Adrenal gland (tissue), 9 donors: ENCODE measurements at regions not wholly inside any gene's neighbourhood (a gene's known extent, or its start where the extent isn't known, plus 50 kb on each side); places are given as distances from the start of the nearest gene placed in this dataset.

Experiments
- DNase-seq, 7 donors: peaks; one replicate each; pipeline ENCODE4 v3.0.0-alpha.2; 2019 to 2020
- H3K27ac ChIP-seq, 5 donors: fragments of 200-600 bp; sonication (generic) in 4 of 5; 1 replicate in 3 of 5; 2 replicates in 2 of 5; pipeline versions ENCODE4 v1.5.1 to v1.8.0; 2016 to 2020; ENCODE audit warnings: mild to moderate bottlenecking in 1 of 5
- H3K27me3 ChIP-seq: fragments of 200-600 bp; 2 replicates; pipeline ENCODE4 v1.8.0; 2021
- H3K36me3 ChIP-seq, 2 donors: fragments of 200-600 bp; replicated peaks in 1 of 2; 1 replicate in 1 of 2; 2 replicates in 1 of 2; pipeline versions ENCODE4 v1.5.1 to v1.8.0; 2018 to 2022
- H3K4me1 ChIP-seq, 2 donors: fragments of 200-600 bp; replicated peaks in 1 of 2; 1 replicate in 1 of 2; 2 replicates in 1 of 2; pipeline versions ENCODE4 v1.5.1 to v1.8.0; 2018 to 2021
- H3K4me3 ChIP-seq, 4 donors: fragments of 200-600 bp; sonication (generic) in 3 of 4; one replicate each; pipeline ENCODE4 v1.5.1; 2016 to 2018
- H3K9me3 ChIP-seq, 3 donors: fragments of 200-600 bp; sonication (generic) in 1 of 3; replicated peaks in 1 of 3; 1 replicate in 2 of 3; 2 replicates in 1 of 3; pipeline versions ENCODE4 v1.5.1 to v1.8.0; 2016 to 2021
- POLR2A ChIP-seq, 2 donors: fragments of 450-650 bp; IDR thresholded peaks; one replicate each; pipeline ENCODE4 v1.6.1; 2017; ENCODE audit warnings: antibody characterized with exemption in 2 of 2, mild to moderate bottlenecking in 2 of 2, moderate library complexity in 1 of 2
- WGBS, 4 donors: extraction: QIAGEN DNeasy Blood & Tissue Kit in 2 of 4; methylation state at CpG; one replicate each; pipeline versions ENCODE4 v1.1.5 to v1.1.7; 2013 to 2017; 5-methylcytosine and 5-hydroxymethylcytosine counted together
- intact Hi-C, 2 donors: fragments of 100-400 bp; cut with DNase I; formaldehyde crosslinking; loops; one replicate each; pipeline versions ENCODE4 v1.14.1 to v1.15.0; 2022 to 2023
- TF ChIP-seq, protein P1 (sequence below), 6 experiments: fragments of 450-650 bp in 4 of 6; fragments of 200-600 bp in 2 of 6; sonication (generic) in 1 of 6; IDR thresholded peaks; 1 replicate in 5 of 6; 2 replicates in 1 of 6; pipeline versions ENCODE4 v1.5.1 to v1.8.0; 2016 to 2021; ENCODE audit warnings: antibody characterized with exemption in 6 of 6, mild to moderate bottlenecking in 2 of 6, moderate library complexity in 1 of 6
- donor health status: healthy with polysubstance abuse.
- donor health status: Bipolar disorder and iron deficiency.
- donor health status: DM: yes; HTN: yes; CAD: no.
- donor health status: DM: no; HTN: no; CAD: no.
- donor health status: DM: no; HTN: no; CAD: no.

DNA sequence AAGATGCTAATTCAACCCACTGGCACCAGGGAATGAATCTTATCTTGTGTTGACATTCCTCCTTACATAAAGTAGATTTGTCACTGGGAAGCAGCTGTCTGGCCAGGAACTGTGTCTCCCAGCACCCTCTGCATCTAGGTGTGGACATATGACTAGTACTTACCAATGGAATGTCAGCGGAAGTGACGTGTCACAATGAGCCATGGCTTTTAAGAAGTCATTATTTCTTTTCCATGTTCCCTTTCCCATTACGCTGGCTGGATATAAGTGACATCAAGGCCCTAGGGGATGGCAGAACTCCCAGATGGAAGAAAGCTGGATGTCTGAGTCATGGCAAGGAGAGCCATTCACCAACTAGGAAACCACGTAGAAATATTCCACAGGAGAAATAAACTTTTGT, 84.7 kb upstream of the MAST4 start:
- Histone ChIP-seq H3K4me1 (no peaks in the 10 kb centered on the region), H3K27ac (no peak overlapping the region), H3K27me3 (no peaks in the 10 kb centered on the region), H3K4me3 (no peak overlapping the region), H3K9me3 (no peaks in the 10 kb centered on the region), H3K36me3 (no peaks in the 10 kb centered on the region)
- WGBS, 4 donors: 77 to 87% (median 85%) methylated on average over 4 of the region's 4 CpGs
- DNase-seq: no peak
- intact Hi-C loops: no loop called here
- no peak for TF ChIP-seq POLR2A (IDR thresholded peaks at IDR 0.05)
- TF ChIP-seq, protein P1, sequence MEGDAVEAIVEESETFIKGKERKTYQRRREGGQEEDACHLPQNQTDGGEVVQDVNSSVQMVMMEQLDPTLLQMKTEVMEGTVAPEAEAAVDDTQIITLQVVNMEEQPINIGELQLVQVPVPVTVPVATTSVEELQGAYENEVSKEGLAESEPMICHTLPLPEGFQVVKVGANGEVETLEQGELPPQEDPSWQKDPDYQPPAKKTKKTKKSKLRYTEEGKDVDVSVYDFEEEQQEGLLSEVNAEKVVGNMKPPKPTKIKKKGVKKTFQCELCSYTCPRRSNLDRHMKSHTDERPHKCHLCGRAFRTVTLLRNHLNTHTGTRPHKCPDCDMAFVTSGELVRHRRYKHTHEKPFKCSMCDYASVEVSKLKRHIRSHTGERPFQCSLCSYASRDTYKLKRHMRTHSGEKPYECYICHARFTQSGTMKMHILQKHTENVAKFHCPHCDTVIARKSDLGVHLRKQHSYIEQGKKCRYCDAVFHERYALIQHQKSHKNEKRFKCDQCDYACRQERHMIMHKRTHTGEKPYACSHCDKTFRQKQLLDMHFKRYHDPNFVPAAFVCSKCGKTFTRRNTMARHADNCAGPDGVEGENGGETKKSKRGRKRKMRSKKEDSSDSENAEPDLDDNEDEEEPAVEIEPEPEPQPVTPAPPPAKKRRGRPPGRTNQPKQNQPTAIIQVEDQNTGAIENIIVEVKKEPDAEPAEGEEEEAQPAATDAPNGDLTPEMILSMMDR (IDR thresholded peaks at IDR 0.05): no peak

DNA sequence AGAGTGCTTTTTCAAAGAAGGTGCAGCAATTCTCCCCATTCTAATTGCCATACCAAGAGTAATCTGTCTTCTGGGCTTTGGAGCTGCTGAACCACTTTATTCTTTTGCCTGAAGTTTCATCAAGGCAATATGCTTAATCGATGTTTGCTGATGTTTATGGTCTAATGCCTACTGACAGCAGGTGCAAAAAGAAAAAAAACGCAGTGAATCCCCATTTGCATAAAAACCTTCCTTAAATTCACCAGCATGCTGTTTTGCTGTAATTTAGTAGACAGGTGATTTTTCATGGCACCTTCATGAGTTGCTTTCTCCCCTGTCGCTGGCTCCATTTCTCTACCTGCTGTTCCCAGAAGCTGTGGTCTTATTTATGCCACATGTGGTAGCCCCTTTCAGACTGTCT, 83.1 kb upstream of the MAST4 start:
- no peaks in the 10 kb centered on the region for H3K36me3 ChIP-seq
- no peaks in the 10 kb centered on the region for H3K27me3 ChIP-seq
- H3K9me3 ChIP-seq: no peaks in the 10 kb centered on the region
- intact Hi-C loops: no loop called here
- no peak for TF ChIP-seq POLR2A (IDR thresholded peaks at IDR 0.05)
- TF ChIP-seq, protein P1 (IDR thresholded peaks at IDR 0.05): no peak
- no peaks in the 10 kb centered on the region for H3K4me1 ChIP-seq
- WGBS, 4 donors: 74 to 87% (median 80%) methylated on average over 3 of the region's 3 CpGs
- no peak overlapping the region for H3K27ac ChIP-seq
- H3K4me3 ChIP-seq: no peak overlapping the region
- DNase-seq: no peak

DNA sequence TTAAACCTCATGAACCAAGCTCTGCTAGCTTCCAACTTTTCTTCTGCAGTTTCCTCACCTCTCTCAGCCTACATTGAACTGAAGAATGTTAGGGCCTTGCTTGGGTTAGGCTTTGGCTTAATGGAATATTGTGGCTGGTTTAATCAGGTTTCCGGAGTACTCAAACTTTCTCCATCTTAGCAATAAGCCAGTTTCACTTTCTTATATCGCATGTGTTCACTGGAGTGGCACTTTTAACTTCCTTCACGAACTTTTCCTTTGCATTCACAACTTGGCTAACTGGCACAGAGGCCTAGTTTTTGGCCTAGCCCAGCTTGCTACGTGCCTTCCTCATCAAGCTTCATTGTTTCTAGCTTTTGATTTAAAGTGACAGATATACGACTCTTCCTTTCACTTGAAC, 81.0 kb upstream of the MAST4 start:
- DNase-seq: no peak
- Histone ChIP-seq H3K4me3 (no peak overlapping the region), H3K27ac (no peak overlapping the region), H3K4me1 (no peaks in the 10 kb centered on the region), H3K27me3 (no peaks in the 10 kb centered on the region), H3K36me3 (no peaks in the 10 kb centered on the region), H3K9me3 (no peaks in the 10 kb centered on the region)
- TF ChIP-seq, protein P1 (IDR thresholded peaks at IDR 0.05): no peak
- no peak for TF ChIP-seq POLR2A (IDR thresholded peaks at IDR 0.05)
- intact Hi-C loops: no loop called here
- 77 to 81% (median 79%) methylated on average over 5 of the region's 5 CpGs for WGBS, 4 donors

DNA sequence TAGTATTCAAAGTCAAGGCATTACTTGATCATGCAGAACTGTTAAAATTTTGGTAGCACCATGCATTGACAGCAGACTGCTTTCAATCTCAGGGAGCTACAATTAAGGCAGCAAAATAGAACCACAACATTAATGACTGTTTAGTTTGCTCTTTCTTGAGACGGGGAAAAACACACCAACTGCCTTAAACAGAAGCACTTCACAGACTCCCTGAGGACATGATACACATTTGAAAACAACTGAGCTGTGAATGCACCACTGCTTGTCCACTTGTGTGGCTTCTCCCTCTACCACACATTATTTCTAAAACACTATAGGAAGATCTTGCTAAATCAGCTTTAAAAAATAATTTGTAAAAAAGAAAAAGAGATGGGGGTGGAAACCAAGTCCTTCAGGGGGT, 79.6 kb upstream of the MAST4 start:
- no peak overlapping the region for H3K27ac ChIP-seq
- no peaks in the 10 kb centered on the region for H3K4me1 ChIP-seq
- H3K27me3 ChIP-seq: no peaks in the 10 kb centered on the region
- peaks cover 0 to 9% (median 1%) of the 10 kb centered on the region in 3 donors for H3K9me3 ChIP-seq
- TF ChIP-seq POLR2A (IDR thresholded peaks at IDR 0.05): no peak
- TF ChIP-seq, protein P1 (IDR thresholded peaks at IDR 0.05): no peak
- intact Hi-C loops: no loop called here
- WGBS, 4 donors: 71 to 94% (median 78%) methylated on average over 1 of the region's 1 CpG
- no peak for DNase-seq
- H3K4me3 ChIP-seq: no peak overlapping the region
- no peaks in the 10 kb centered on the region for H3K36me3 ChIP-seq
